D341Med (cell line): ENCODE measurements at regions not wholly inside any gene's neighbourhood (a gene's known extent, or its start where the extent isn't known, plus 50 kb on each side); places are given as distances from the start of the nearest gene placed in this dataset.

Experiments
- DNase-seq: peaks from one replicate; pipeline ENCODE4 v3.0.0; 2012; ENCODE audit warnings: low spot score

GRCh38 chr5:58403822-58404433 is 56.0 kb downstream of the PLK2 start:
- DNase-seq, result no peak

DNA sequence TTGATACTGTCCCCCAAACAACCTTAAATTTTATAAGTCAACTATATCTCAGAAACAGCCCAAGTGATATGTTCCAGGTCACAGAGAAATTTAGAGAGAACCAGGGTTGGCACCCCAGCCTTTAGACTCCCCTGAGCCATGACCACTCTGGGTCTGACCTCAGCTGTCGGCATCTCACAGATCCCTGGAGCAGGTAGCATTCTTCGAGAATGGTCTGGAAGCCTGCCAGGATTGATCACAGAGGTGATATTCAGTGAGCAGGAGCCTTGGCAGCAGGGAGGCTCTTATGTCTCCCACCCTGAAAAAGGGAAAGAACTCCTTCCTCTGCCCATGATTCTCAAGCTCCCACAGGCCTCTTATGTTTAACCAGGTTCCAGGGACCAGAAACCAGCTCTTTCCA is 58.2 kb downstream of the PLK2 start:
- no peak for DNase-seq

DNA sequence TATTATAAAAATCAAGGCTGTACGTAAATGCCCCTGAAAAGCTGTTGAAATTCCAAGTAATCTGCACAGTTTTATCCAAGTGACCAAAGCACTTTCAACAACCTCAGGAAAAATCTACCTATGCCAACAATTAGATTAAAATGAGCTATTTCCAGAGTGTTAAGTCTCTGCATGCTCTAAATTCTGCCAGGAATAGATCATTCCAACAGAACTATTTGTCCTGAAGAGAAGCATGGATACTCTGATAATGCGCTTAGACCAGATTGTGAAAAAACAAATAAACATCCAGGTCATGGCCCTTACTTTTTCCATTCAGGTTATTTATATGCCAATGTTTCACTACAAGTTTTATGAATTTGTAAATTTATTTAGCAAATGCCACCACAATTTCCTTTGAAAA is 59.1 kb downstream of the PLK2 start:
- DNase-seq, result no peak

GRCh38 chr5:58399951-58400350 is 59.9 kb downstream of the PLK2 start:
- no peak for DNase-seq

DNA sequence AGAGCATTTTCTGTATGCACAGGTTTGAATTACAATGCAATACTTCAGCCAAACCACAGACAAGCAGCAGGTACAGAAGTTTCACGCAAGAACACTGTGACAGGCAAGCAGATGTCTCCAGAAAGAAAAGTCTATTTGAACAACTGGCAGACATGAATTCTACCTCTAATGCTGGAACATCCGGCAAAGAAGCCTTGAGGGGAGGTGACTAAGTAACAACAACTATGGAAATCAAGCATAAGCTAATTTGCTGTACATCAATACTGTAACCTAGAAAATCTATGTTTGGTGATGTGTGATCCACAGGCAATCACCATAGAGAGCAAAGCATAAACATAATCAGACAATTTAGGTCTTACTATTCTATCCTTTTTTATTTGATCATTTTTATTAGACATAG is 65.5 kb downstream of the PLK2 start:
- no peak for DNase-seq

DNA sequence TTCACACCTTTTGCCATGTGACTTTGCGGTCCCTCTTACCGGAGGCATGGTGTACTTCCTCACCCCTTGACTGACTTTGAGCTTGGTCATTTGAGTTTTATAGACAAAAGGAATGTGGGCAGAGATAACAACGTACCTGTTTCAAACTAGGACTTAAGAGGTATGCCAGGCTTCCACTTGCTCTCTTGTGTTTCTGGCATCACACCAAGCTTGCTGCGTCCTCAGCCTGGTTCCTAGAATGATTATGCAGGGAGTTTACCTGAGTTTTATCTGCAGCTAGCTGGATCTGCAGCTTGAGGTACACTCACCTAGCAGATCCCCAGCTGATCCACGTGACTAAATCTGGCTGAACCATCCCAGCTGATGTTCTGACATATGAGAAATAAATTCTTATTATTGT is 66.2 kb downstream of the PLK2 start:
- no peak for DNase-seq

DNA sequence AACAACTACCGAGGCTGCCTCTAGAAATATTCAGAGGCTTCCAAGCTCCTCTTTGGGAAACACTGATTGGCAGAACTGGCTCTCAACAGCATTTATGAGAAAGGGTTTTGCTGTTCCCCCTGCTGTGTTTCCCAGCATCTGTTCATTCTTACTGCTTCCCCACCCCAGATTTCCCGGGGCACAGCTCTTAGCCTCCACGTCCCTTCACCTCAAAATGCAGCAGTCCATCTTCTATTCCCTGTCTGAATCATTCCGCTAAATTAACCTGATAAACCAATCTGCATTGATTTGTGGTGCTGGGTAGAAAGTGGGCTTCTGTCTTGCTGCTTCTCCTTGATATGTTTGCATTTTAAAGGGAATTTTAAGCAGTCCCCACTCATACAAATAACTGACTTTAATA is 67.4 kb downstream of the PLK2 start:
- DNase-seq, result no peak

- DNase-seq, result no peak
Observed at GRCh38 chr5:58383448-58383847, 76.4 kb downstream of the PLK2 start.

- DNase-seq, result no peak
Observed at GRCh38 chr5:58382131-58382534, 77.8 kb downstream of the PLK2 start.

DNA sequence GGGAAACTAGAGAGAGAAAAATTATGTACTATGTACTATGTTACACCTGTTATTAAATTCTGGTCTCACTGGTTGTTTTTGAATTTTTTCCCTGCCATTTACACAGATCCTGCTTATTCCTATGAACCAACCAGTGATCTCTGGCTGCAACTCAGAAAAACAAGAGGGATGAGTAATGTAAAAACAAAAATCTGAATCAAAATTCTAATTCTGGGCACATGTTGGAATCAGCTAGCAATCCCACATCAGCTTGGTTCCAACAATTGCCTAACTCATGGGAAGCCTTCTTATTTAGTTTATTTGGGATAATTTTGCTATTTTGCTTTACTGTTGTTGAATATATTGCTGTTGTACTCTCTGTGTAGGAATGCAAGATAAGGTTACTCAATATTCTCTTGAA is 78.3 kb downstream of the PLK2 start:
- no peak for DNase-seq

DNA sequence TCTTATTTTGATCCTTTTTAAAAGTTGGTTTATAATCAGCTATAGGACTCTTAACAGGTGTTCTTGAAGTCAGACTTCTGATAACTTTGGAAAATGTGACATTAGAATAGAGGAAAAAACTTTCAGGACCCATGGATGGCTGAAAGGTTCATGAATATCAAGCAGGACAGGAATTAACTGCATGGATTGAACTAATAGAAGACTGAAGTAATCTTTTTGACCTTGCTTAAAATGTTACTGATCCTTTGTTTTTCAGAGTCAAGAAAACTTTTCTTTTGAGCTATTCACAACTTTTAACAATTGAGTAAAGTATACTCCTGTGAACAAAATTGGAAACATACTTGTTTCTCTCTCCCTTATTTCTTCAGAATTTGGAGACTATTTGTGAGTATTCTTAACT is 79.2 kb downstream of the PLK2 start:
- no peak for DNase-seq

DNA sequence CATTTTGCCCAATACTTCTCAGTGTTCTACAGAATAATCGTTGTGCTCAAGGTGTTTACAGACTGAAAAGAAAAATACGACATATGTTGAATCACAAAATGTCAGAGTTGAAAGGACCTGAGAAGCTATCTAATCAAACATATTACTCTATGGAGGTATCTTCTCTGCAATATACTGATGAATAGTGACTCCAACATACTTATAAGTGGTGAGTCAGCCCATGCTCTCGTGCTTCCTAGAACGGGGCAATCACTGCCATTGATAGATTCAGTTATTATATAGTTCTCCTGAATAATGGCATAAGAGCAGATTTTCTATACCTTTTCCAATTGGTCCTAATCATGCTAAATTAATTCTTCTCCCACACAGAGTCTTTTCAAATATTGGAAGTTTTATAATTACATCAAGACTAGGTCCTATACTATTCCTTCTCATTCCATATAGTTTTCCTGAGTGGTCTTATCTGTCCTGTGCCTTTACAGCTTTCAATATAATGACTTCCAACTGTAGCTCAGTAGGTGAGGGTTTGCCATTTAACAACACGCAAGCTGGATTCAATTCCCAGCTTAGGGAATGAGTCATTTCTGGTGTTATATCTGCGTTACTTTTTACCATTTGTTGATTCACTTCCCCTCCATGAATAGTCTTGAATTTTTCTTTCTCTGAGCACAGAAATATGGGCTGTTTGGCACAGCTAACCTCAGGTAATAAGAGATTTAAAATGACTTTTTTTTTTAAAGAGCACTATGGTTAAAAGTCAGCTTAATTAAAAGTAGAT is 81.1 kb downstream of the PLK2 start:
- no peak for DNase-seq

GRCh38 chr5:58370606-58371005 is 89.3 kb downstream of the PLK2 start:
- no peak for DNase-seq

- no peak for DNase-seq
Observed at GRCh38 chr5:58369513-58370190, 90.2 kb downstream of the PLK2 start.

DNA sequence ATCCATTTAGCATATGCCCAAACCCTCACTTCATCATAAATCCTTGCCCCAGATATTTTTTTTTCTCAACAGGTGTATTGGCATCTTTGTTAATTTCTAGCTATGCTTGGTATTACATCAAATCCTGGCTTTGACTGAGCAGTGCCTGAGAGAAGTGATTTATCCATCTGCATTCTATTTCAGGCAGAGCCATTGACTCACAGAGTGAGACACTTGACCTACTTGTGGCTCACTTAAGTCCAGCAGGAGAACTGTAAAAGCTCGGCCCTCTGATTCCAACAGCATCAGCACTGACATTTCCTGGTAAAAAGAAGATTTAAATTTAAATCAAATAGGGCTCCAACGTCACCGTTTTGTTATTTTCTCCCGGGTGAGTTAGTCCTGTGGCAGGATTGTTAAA is 93.4 kb downstream of the PLK2 start:
- no peak for DNase-seq

DNA sequence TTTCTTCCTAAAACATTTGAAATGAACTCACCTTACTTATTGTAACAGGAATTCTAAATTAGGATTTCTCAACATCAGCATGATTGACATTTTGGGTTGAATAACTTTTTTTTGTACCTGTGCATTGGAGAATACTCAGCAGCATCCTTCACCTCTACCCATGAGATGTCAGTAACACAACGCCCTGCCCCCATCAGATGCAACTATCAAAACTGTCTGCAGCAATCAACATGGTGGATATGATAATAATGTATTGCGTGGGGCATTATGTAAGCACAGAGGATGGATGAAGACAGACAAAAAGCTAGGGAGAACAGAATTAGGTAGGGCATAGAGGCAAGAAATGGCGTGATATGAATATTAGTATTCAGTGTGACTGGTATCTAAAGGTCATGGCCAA is 94.1 kb downstream of the PLK2 start:
- no peak for DNase-seq

DNA sequence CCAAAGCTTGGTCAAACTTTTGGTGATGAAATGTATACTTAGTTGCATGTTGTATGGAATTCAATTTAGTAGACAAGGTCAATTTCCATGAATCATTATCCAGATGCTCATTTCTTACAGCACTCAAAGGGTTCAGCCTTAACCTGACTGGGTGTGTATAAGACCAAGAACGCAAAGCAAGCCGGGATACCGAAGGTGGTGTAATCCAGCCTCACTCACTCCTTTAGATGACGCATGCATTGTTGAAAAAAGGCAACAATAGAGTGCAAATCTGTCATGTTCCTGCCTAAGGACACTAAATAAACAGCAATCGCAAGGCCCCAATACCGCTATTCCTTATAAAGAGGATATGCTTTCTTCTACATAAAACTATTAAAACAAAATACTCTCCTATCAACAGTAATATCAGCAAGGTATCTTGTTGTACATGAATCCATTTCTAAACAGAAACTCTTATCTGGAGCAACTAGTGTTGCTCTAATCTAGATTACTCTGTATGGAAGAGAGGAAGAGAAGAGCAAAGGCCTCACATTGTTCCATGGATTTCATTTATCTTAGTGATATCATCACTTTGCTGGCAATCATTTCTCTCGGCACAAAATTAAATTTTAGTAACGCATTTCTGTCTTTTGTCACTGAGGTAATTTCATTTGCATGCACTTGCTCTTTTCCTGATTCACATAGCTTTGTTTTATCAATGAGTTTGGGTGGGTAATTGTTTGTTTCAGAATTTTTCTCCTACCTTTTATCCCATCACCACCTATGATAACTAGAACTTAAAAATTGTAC is 96.2 kb downstream of the PLK2 start:
- DNase-seq, result no peak

DNA sequence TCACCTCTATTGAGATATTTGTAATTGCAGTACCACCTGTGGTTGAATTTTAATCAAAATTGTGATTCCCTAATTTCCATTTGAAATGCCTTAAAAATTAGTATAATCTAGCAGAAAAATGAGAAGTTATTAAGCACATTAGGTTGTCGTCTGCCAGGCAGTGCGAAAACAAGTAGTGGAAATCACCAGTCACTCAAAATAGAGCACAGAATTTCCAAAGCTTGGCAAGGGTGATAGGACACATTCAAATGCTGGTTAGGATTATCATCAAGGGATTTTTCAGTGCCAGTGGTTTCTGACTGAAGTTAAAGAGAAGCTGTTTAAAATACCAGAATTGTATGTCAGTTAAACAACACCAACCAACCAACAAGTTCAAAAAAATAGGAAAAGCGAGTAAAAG is 97.8 kb downstream of the PLK2 start:
- DNase-seq, result no peak

- DNase-seq, result no peak
Observed at GRCh38 chr5:58360794-58361193, 99.1 kb downstream of the PLK2 start.

DNA sequence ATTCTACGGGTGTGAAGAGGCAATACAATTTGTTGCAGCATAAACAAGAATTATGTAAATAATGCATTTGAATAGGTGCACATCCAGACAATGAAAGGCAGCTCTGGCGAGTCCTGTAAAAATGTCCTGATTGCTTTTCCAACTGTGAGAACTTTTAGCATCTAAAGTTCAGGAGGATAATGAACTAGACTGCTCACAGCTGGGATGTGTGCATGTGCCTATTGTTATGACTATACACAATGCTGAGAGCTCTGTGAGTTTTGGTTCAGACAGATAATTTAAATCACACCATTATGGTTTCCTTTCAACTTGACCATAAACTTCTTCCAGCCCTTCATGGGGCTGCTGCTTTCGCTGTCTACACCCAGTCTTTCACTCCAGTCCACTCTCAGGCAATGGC is 99.9 kb downstream of the PLK2 start:
- DNase-seq, result no peak

DNA sequence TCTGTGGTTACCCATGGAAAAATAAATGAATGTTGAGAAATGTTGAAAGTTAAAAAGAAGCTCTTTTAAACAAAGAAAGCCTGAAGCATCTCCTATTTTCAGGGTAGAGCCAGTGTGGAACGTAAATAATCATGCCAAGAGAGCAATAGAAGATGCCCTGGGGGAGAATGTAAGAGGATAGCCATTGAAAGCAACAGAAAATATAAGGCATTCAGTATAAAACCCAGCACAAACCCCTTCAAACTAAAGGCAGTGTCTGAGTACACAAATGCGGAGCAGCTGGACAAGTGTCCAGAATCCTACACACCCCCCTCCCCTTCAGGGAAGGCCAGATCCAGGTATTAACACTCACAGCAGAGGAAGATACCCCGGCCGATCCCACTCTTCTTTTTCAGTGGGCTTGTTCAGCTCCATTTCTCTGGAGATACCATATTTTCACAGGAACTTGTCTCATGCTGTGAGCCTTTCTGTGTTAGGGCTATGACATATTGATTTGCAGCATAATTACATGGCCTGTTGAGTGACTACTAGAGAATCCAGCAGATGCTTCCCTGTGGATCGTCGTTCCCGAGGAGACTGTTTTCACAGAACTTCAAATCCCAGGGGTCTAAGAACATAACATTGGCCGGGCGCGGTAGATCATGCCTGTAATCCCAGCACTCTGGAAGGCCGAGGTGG is 101.2 kb downstream of the PLK2 start:
- DNase-seq, result no peak
